Heart left ventricle (tissue), 13 donors: ENCODE measurements at regions not wholly inside any gene's neighbourhood (a gene's known extent, or its start where the extent isn't known, plus 50 kb on each side); places are given as distances from the start of the nearest gene placed in this dataset.

Experiments used
- POLR2A ChIP-seq, 2 donors: fragments of 450-650 bp; IDR thresholded peaks; one replicate each; pipeline ENCODE4 v1.6.1; 2017; ENCODE audit warnings: antibody characterized with exemption in 2 of 2, mild to moderate bottlenecking in 2 of 2, moderate library complexity in 2 of 2
- TF ChIP-seq, protein P1 (sequence below), 12 donors: fragments of 200-600 bp; sonication (generic) in 4 of 12; IDR thresholded peaks; one replicate each; pipeline versions ENCODE4 v1.5.0 to v1.8.0; 2018 to 2022; ENCODE audit warnings: antibody characterized with exemption in 12 of 12, mild to moderate bottlenecking in 5 of 12
- donor health status: ischemic (EF 13 %, LVEDD 7.1; RV severe dilation, severe dysfunction).
- donor health status: DM: no; HTN: yes; CAD: no.
- donor health status: DM: no; HTN: no; CAD: no.
- donor health status: ischemic (EF 25% LVEDD 6.9; RV normal size, moderate dysfunction).
- donor health status: ischemic (EF 25% LVEDD 5.7; RV mildly dilated, moderate dysfunction).
- donor health status: ischemic (EF 35%, LVEDD 5.7; RV mildly dilated, moderate dysfunction).
- donor health status: nonischemic (EF 11% LVEDD 7.7; RV severe dilation, severe dysfunction).
- donor health status: DM: yes; HTN: yes; CAD: no.
- donor health status: PGD.
- donor health status: ischemic (EF 29% LVEDD 5.4; RV normal size, mild dysfunction).
- donor health status: nonischemic (EF 23%, LVEDD 6.1; RV moderate dilation, normal function).

DNA sequence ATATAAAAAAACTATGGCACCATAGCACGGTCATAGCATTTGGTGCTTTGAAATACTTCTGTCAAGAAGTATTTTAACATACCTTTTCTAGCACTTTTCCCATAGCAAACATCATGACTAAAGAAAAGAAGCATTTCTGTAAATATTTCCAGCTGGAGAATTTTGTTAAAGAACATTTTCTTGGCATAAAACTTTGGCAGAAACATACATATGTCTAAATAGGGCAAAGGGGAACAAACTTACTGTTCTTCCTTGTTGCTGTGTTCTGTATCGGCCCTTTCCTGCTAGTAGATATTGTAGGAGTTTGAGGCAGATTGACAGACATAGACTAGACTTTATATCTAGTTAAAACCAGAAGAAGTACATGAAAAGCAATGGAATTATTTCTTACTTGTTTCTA is 2368.5 kb downstream of the PCDH7 start:
- TF ChIP-seq, protein P1, sequence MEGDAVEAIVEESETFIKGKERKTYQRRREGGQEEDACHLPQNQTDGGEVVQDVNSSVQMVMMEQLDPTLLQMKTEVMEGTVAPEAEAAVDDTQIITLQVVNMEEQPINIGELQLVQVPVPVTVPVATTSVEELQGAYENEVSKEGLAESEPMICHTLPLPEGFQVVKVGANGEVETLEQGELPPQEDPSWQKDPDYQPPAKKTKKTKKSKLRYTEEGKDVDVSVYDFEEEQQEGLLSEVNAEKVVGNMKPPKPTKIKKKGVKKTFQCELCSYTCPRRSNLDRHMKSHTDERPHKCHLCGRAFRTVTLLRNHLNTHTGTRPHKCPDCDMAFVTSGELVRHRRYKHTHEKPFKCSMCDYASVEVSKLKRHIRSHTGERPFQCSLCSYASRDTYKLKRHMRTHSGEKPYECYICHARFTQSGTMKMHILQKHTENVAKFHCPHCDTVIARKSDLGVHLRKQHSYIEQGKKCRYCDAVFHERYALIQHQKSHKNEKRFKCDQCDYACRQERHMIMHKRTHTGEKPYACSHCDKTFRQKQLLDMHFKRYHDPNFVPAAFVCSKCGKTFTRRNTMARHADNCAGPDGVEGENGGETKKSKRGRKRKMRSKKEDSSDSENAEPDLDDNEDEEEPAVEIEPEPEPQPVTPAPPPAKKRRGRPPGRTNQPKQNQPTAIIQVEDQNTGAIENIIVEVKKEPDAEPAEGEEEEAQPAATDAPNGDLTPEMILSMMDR (IDR thresholded peaks at IDR 0.05) = no peak
- no peak for TF ChIP-seq POLR2A (IDR thresholded peaks at IDR 0.05)
